H1 (cell line): ENCODE measurements at regions not wholly inside any gene's neighbourhood (a gene's known extent, or its start where the extent isn't known, plus 50 kb on each side); places are given as distances from the start of the nearest gene placed in this dataset.

Experiments used
- CTCF ChIA-PET: fragments of 300-600 bp; sonication (Branson Sonifier 250); formaldehyde crosslinking; loops from one replicate; lab custom pipeline; 2021; ENCODE audit not compliant: partially characterized antibody; lab: Charles Lee
- POLR2A ChIA-PET: fragments of 300-600 bp; sonication (Branson Sonifier 250); formaldehyde crosslinking; loops from one replicate; lab custom pipeline; 2021; ENCODE audit warnings: inconsistent platforms; ENCODE audit not compliant: partially characterized antibody; lab: Charles Lee
- DNase-seq, 2 experiments: peaks; one replicate each; pipeline versions ENCODE4 v3.0.0 to v3.0.0-alpha.2; 2010 to 2022; ENCODE audit warnings: low spot score in 2 of 2, low read depth in 1 of 2, mixed read lengths in 1 of 2
- FAIRE-seq: peaks from 2 replicates; lab custom pipeline; 2011; peaks lifted over from hg19 to GRCh38; lab: Jason Lieb, UNC
- H2AFZ ChIP-seq: 2 replicates; pipeline ENCODE4 v1.8.1; 2012; ENCODE audit warnings: low read length, inconsistent platforms
- H2AK5ac ChIP-seq: 2 replicates; pipeline ENCODE4 v1.6.1; 2013; ENCODE audit warnings: low read depth, low read length
- H2BK120ac ChIP-seq: replicated peaks from 2 replicates; pipeline ENCODE3; 2013; ENCODE audit warnings: low read depth, low read length, inconsistent platforms
- H2BK12ac ChIP-seq: 2 replicates; pipeline ENCODE4 v1.6.1; 2013; ENCODE audit warnings: low read depth, low read length
- H2BK15ac ChIP-seq: 2 replicates; pipeline ENCODE4 v1.6.1; 2013; ENCODE audit warnings: low read length
- H2BK20ac ChIP-seq: 2 replicates; pipeline ENCODE4 v1.6.1; 2013; ENCODE audit warnings: low read length
- H2BK5ac ChIP-seq: 2 replicates; pipeline ENCODE4 v1.6.1; 2013; ENCODE audit warnings: low read depth, low read length
- H3K14ac ChIP-seq: 2 replicates; pipeline ENCODE4 v1.6.1; 2013; ENCODE audit warnings: inconsistent platforms; ENCODE audit not compliant: insufficient read length
- H3K18ac ChIP-seq: 2 replicates; pipeline ENCODE4 v1.6.1; 2013; ENCODE audit warnings: low read length; ENCODE audit errors: extremely low read depth
- H3K23ac ChIP-seq: 2 replicates; pipeline ENCODE4 v1.6.1; 2013; ENCODE audit warnings: inconsistent platforms; ENCODE audit not compliant: insufficient read length
- H3K23me2 ChIP-seq: 2 replicates; pipeline ENCODE4 v1.6.1; 2013; ENCODE audit warnings: low read depth, low read length
- H3K27ac ChIP-seq: 2 replicates; pipeline ENCODE4 v1.6.1; 2011; ENCODE audit warnings: low read depth, low read length, inconsistent platforms
- H3K27me3 ChIP-seq, 4 experiments: replicated peaks in 1 of 4; 1 replicate in 1 of 4; 2 replicates in 3 of 4; pipeline versions ENCODE4 v1.6.1 to v1.8.1; 2011 to 2013; ENCODE audit warnings: low read length in 3 of 4, mild to moderate bottlenecking in 3 of 4, inconsistent platforms in 2 of 4, mixed read lengths in 2 of 4, moderate library complexity in 1 of 4; ENCODE audit not compliant: control insufficient read depth in 3 of 4, insufficient read depth in 3 of 4; ENCODE audit errors: extremely low read depth in 1 of 4
- H3K36me3 ChIP-seq, 4 experiments: 2 replicates each; pipeline versions ENCODE4 v1.6.1 to v1.8.1; 2011 to 2013; ENCODE audit warnings: mild to moderate bottlenecking in 4 of 4, low read length in 3 of 4, moderate library complexity in 2 of 4, control low read depth in 1 of 4, inconsistent platforms in 1 of 4; ENCODE audit not compliant: insufficient read depth in 4 of 4, control insufficient read depth in 2 of 4
- H3K4ac ChIP-seq: replicated peaks from 2 replicates; pipeline ENCODE3; 2013; ENCODE audit warnings: low read length, low read depth, mixed read lengths, inconsistent platforms; ENCODE audit not compliant: insufficient read length
- H3K4me1 ChIP-seq, 4 experiments: replicated peaks in 1 of 4; 1 replicate in 1 of 4; 2 replicates in 3 of 4; pipeline versions ENCODE4 v1.6.1 to v1.8.1; 2011 to 2013; ENCODE audit warnings: low read length in 3 of 4, inconsistent platforms in 2 of 4, mixed read lengths in 1 of 4; ENCODE audit not compliant: insufficient read depth in 4 of 4, control insufficient read depth in 3 of 4
- H3K4me2 ChIP-seq, 2 experiments: 2 replicates each; pipeline versions ENCODE4 v1.6.1 to v1.8.1; 2011 to 2013; ENCODE audit warnings: low read depth in 2 of 2, low read length in 2 of 2, control low read depth in 1 of 2, inconsistent platforms in 1 of 2, mild to moderate bottlenecking in 1 of 2; ENCODE audit not compliant: insufficient read depth in 1 of 2
- H3K4me3 ChIP-seq, 4 experiments: fragments of 200-600, 300-600 bp in 1 of 4; sonication (generic), shearing (Covaris generic), sonication (Bioruptor Twin) in 1 of 4; 2 replicates each; pipeline versions ENCODE4 v1.5.1 to v1.8.1; 2011 to 2016; ENCODE audit warnings: low read length in 4 of 4, low read depth in 3 of 4, control low read depth in 2 of 4, inconsistent platforms in 2 of 4, mild to moderate bottlenecking in 2 of 4, mixed read lengths in 1 of 4, moderate library complexity in 1 of 4; ENCODE audit not compliant: insufficient read depth in 2 of 4; ENCODE audit errors: extremely low read depth in 1 of 4
- H3K56ac ChIP-seq: replicated peaks from 2 replicates; pipeline ENCODE3; 2013; ENCODE audit warnings: low read depth, mild to moderate bottlenecking, mixed read lengths, low read length, inconsistent platforms; ENCODE audit not compliant: insufficient read length
- H3K79me1 ChIP-seq: 2 replicates; pipeline ENCODE4 v1.6.1; 2013; ENCODE audit warnings: low read depth, low read length, control low read depth
- H3K79me2 ChIP-seq, 2 experiments: 2 replicates each; pipeline versions ENCODE4 v1.6.1 to v1.8.1; 2012 to 2013; ENCODE audit warnings: low read length in 2 of 2, mild to moderate bottlenecking in 2 of 2, inconsistent platforms in 1 of 2; ENCODE audit not compliant: insufficient read depth in 2 of 2, control insufficient read depth in 1 of 2
- H3K9ac ChIP-seq, 4 experiments: replicated peaks in 1 of 4; 1 replicate in 1 of 4; 2 replicates in 3 of 4; pipeline versions ENCODE4 v1.6.1 to v1.8.1; 2011 to 2013; ENCODE audit warnings: low read depth in 3 of 4, low read length in 3 of 4, control low read depth in 2 of 4, mild to moderate bottlenecking in 2 of 4, moderate library complexity in 2 of 4, inconsistent platforms in 1 of 4; ENCODE audit errors: extremely low read depth in 1 of 4
- H3K9me3 ChIP-seq, 2 experiments: 2 replicates each; pipeline versions ENCODE4 v1.6.1 to v1.8.1; 2012 to 2013; ENCODE audit warnings: mild to moderate bottlenecking in 2 of 2, moderate library complexity in 2 of 2, control low read depth in 1 of 2, inconsistent platforms in 1 of 2, low read depth in 1 of 2, low read length in 1 of 2, mixed read lengths in 1 of 2; ENCODE audit not compliant: insufficient read depth in 2 of 2
- H4K20me1 ChIP-seq, 2 experiments: replicated peaks in 1 of 2; 2 replicates each; pipeline versions ENCODE3 to v1.8.1; 2011 to 2013; ENCODE audit warnings: inconsistent platforms in 2 of 2, low read length in 2 of 2, mild to moderate bottlenecking in 1 of 2; ENCODE audit not compliant: insufficient read depth in 2 of 2, control insufficient read depth in 1 of 2
- H4K5ac ChIP-seq: 2 replicates; pipeline ENCODE4 v1.6.1; 2013; ENCODE audit warnings: low read length, low read depth, mixed read lengths, inconsistent platforms; ENCODE audit not compliant: insufficient read length
- H4K8ac ChIP-seq: 2 replicates; pipeline ENCODE4 v1.8.0; 2013; ENCODE audit warnings: mild to moderate bottlenecking, moderate library complexity, low read length, inconsistent platforms; ENCODE audit not compliant: insufficient read depth; ENCODE audit errors: extremely low read depth
- H4K91ac ChIP-seq: replicated peaks from 2 replicates; pipeline ENCODE3; 2013; ENCODE audit warnings: low read length, mixed read lengths, inconsistent platforms; ENCODE audit not compliant: insufficient read length
- BRCA1 ChIP-seq: IDR thresholded peaks from 2 replicates; pipeline ENCODE4 v1.6.1; 2012; ENCODE audit warnings: low read depth, low read length, improper control_type of control experiment
- CBX8 ChIP-seq: fragments of 300-800, 300-1000 bp; sonication (generic); IDR thresholded peaks from 2 replicates; pipeline ENCODE4 v1.7.1; 2016; ENCODE audit warnings: low read depth, low read length, borderline replicate concordance
- EP300 ChIP-seq, 2 experiments: IDR thresholded peaks; 1 replicate in 1 of 2; 2 replicates in 1 of 2; pipeline ENCODE4 v1.6.1; 2011 to 2012; ENCODE audit warnings: low read depth in 2 of 2, low read length in 2 of 2, mild to moderate bottlenecking in 2 of 2, borderline replicate concordance in 1 of 2, inconsistent platforms in 1 of 2, moderate library complexity in 1 of 2
- JUN ChIP-seq: IDR thresholded peaks from 2 replicates; pipeline ENCODE4 v1.6.1; 2011; ENCODE audit warnings: low read depth, mild to moderate bottlenecking, improper control_type of control experiment, low read length
- PHF8 ChIP-seq: fragments of 200-600 bp; sonication (generic); conservative IDR thresholded peaks from 2 replicates; pipeline ENCODE4 v1.7.1; 2012; ENCODE audit warnings: low read depth, mild to moderate bottlenecking, inconsistent platforms, low read length, moderate library complexity
- TBP ChIP-seq: IDR thresholded peaks from 2 replicates; pipeline ENCODE4 v1.6.1; 2011; ENCODE audit warnings: low read depth, low read length, improper control_type of control experiment

GRCh38 chr4:66331761-66332160, 661.5 kb upstream of the EPHA5 start:
- POLR2A ChIA-PET, result no interaction called here
- no peak overlapping the region for H2BK120ac ChIP-seq
- no peak overlapping the region for H2AK5ac ChIP-seq
- H3K27ac ChIP-seq, result no peak overlapping the region
- H3K79me2 ChIP-seq, result no peaks in the 10 kb centered on the region
- no peaks in the 10 kb centered on the region for H3K9me3 ChIP-seq
- H3K4me1 ChIP-seq, result no peaks in the 10 kb centered on the region
- H3K4me3 ChIP-seq, result no peak overlapping the region
- H3K9ac ChIP-seq, result no peak overlapping the region
- H3K4me2 ChIP-seq, result no peak overlapping the region
- no peak overlapping the region for H2BK5ac ChIP-seq
- DNase-seq (no peak), FAIRE-seq (no peak)
- H3K14ac ChIP-seq, result no peak overlapping the region
- H3K56ac ChIP-seq, result no peak overlapping the region
- no peaks in the 10 kb centered on the region for H3K36me3 ChIP-seq
- no peak overlapping the region for H3K18ac ChIP-seq
- no peaks in the 10 kb centered on the region for H3K79me1 ChIP-seq
- no peak overlapping the region for H3K4ac ChIP-seq
- no peak overlapping the region for H2BK20ac ChIP-seq
- TF ChIP-seq PHF8 (no peak), EP300 (IDR thresholded peaks at IDR 0.05; ENCODE audit: borderline replicate concordance in 1 of 2, low read depth in 2 of 2, low read length in 2 of 2) (no peak), JUN (no peak), BRCA1 (no peak), CBX8 (no peak), TBP (no peak)
- no peak overlapping the region for H2BK12ac ChIP-seq
- no peak overlapping the region for H4K91ac ChIP-seq
- no peaks in the 10 kb centered on the region for H4K20me1 ChIP-seq
- no peak overlapping the region for H3K23ac ChIP-seq
- H2AFZ ChIP-seq, result no peak overlapping the region
- H3K27me3 ChIP-seq, result no peaks in the 10 kb centered on the region
- H4K5ac ChIP-seq, result no peak overlapping the region
- H2BK15ac ChIP-seq, result no peak overlapping the region
- H3K23me2 ChIP-seq, result no peaks in the 10 kb centered on the region
- H4K8ac ChIP-seq, result no peak overlapping the region
- CTCF ChIA-PET, result no interaction called here
